Activated CD8-positive, alpha-beta memory T cell treated with anti-CD3 and anti-CD28 coated beads for 48 hours (primary cell): ENCODE measurements at regions not wholly inside any gene's neighbourhood (a gene's known extent, or its start where the extent isn't known, plus 50 kb on each side); places are given as distances from the start of the nearest gene placed in this dataset.

ENCODE experiments used
- DNase-seq, 3 experiments: peaks; one replicate each; pipeline ENCODE4 v3.0.0-alpha.2; 2020; ENCODE audit warnings: low read depth in 2 of 3, low spot score in 2 of 3

- DNase-seq = no peak
Observed at GRCh38 chrX:10893976-10894375, 217.2 kb upstream of the HCCS start.

- no peak for DNase-seq
Observed at GRCh38 chrX:10897768-10898167, 213.4 kb upstream of the HCCS start.

- DNase-seq = no peak
Observed at GRCh38 chrX:10900585-10901289, 210.4 kb upstream of the HCCS start.

DNA sequence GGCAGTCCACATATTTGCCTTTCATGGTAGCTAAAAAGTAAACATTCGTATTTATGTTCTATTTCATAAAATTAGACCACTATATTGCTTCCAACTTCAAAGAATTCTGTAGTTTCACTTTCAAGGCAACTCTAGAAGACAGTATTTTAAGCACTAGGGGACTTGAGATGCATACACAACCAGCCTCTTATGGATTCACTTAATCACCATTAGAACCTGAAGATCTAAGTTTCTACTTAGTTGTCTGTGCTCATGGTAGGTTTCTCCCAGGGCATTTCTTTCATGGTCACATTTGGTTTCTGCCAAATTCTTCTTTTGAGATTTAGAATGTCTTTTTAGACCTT is 209.9 kb upstream of the HCCS start:
- no peak for DNase-seq

GRCh38 chrX:10902001-10902400 is 209.1 kb upstream of the HCCS start:
- DNase-seq = no peak

DNA sequence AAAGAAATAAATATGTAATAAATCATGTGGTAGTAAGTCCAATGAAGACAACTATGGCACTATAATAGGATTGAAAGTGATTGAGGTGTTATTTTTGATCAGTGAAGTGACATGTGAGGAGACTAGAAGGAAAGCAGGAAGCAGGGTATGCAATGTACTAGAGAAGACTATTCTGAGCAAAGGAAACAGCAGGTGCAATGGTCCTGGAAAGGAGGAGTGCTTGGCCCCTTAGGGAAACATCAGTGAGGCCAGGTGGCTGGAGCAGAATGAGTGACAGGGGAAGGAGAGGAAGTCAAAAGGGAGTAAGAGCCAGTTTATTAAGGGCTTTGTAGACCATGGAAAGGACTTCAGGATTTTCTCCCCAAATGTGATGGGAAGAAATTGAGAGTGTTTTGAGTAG is 207.6 kb upstream of the HCCS start:
- no peak for DNase-seq

DNA sequence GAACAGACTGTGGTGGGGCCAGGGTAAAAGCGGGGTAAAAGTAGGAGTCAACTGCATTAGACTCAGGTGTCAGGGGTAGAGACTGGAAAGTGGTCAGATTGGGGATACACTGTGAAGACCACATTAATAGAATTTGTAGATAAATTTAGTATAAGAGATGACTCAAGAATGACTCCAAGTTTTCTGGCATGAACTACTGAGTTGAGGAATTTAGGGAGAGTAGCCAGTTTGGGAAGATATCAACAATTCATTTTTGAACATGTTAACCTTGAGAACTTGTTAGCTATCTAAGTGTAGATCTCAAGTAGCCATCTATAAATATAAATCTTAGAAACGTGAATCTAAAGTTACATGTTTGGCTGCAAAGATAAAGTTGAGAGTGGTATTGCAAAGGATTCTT is 206.9 kb upstream of the HCCS start:
- no peak for DNase-seq

GRCh38 chrX:10906866-10907265 is 204.3 kb upstream of the HCCS start:
- DNase-seq = no peak

- DNase-seq = no peak
Observed at GRCh38 chrX:10922159-10922558, 189.0 kb upstream of the HCCS start.

- DNase-seq = no peak
Observed at GRCh38 chrX:10922835-10923234, 188.3 kb upstream of the HCCS start.

GRCh38 chrX:10923466-10923865 is 187.7 kb upstream of the HCCS start:
- DNase-seq = no peak

- no peak for DNase-seq
Observed at GRCh38 chrX:10926404-10926803, 184.7 kb upstream of the HCCS start.

- DNase-seq = no peak
Observed at GRCh38 chrX:10926891-10927290, 184.2 kb upstream of the HCCS start.

DNA sequence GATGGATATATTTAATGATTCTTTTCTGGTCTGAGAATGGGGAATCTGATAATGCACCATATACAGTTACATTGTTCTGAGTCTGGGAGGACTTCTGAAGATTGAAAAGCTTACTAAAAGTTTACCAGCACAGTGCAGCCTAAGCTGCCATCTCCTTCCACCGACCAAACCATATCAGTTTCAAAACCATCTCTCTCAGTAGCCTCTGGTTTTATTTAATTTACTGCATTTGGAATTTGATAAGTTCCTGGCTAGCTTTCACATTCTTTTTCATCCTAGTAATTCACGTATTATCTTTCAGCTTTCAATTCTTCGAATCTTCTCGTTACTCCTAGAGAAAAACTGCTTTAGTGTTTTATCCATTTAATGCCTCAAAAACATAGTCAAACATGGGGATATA is 181.4 kb upstream of the HCCS start:
- no peak for DNase-seq

GRCh38 chrX:10930151-10930550 is 181.0 kb upstream of the HCCS start:
- DNase-seq = no peak

DNA sequence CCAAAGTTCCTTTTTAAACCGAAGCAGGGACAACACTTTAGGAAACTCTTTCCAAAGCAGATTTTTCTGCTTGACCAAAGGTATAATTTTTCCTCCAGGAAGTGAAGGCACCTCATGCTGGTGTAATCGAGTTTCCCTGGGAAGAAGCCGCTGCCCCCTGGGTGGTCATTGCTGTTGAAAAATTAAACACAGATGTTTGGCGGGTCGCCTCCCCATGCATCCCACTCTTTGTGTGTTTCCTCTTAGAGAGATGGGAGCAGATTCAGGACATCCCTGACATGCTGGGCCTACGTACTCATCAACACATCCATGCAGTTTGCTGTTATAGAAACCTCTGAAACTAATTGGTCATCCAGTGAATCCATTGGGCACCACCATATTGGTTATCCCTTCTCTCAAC is 179.2 kb upstream of the HCCS start:
- no peak for DNase-seq

GRCh38 chrX:10932842-10933440 is 178.2 kb upstream of the HCCS start:
- no peak for DNase-seq

- no peak for DNase-seq
Observed at GRCh38 chrX:10935501-10935900, 175.6 kb upstream of the HCCS start.

- DNase-seq = no peak
Observed at GRCh38 chrX:10936976-10937375, 174.2 kb upstream of the HCCS start.

- DNase-seq = no peak
Observed at GRCh38 chrX:10938365-10938923, 172.7 kb upstream of the HCCS start.

DNA sequence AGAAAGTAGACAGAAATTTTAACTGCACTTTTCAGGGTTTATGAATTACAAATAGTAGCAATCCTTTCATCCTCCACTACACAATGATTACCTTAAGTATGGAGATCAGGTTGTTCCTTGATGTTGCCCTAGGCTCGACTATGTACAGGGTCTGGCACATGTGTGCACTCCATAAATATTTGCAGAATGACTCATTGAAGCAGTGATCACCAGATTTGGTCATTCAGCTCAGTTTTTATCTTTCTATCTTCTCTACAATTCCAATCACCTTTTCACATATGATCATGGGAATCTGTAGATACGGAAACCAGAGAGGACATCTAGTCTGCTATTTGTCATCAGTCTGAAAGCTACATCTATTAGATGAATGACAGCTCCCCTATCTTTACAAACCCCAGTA is 171.7 kb upstream of the HCCS start:
- no peak for DNase-seq

- DNase-seq = no peak
Observed at GRCh38 chrX:10944136-10944885, 166.8 kb upstream of the HCCS start.
